ENCODE measurements at regions not wholly inside any gene's neighbourhood (a gene's known extent, or its start where the extent isn't known, plus 50 kb on each side); places are given as distances from the start of the nearest gene placed in this dataset.
"Not testable (repeated sequence)": the region's sequence is repeated elsewhere in the genome, so short reads cannot be mapped to it uniquely, and the experiment has no call there.

GRCh38 chr2:84373391-84373790 is 85.7 kb downstream of the SUCLG1 start:
- DNase-seq (ENCODE audit: low spot score): no peak

GRCh38 chr2:84362541-84362940 is 96.5 kb downstream of the SUCLG1 start:
- no peak for DNase-seq (ENCODE audit: low spot score)

GRCh38 chr2:84338069-84338468 is 121.0 kb downstream of the SUCLG1 start:
- DNase-seq (ENCODE audit: low spot score): no peak

GRCh38 chr2:84327645-84328249 is 131.3 kb downstream of the SUCLG1 start:
- DNase-seq (ENCODE audit: low spot score): no peak

- DNase-seq (ENCODE audit: low spot score): no peak
Observed at GRCh38 chr2:84326831-84327432, 132.1 kb downstream of the SUCLG1 start.

GRCh38 chr2:84323890-84324289 is 135.2 kb downstream of the SUCLG1 start:
- DNase-seq (ENCODE audit: low spot score): no peak

- DNase-seq (ENCODE audit: low spot score): no peak
Observed at GRCh38 chr2:84320940-84321339, 138.1 kb downstream of the SUCLG1 start.

GRCh38 chr2:84319581-84319980 is 139.5 kb downstream of the SUCLG1 start:
- no peak for DNase-seq (ENCODE audit: low spot score)

GRCh38 chr2:84317135-84317534 is 141.9 kb downstream of the SUCLG1 start:
- no peak for DNase-seq (ENCODE audit: low spot score)

- peak; percentile 73 for DNase-seq (ENCODE audit: low spot score)
Observed at GRCh38 chr2:84314901-84315330, 144.2 kb downstream of the SUCLG1 start.

- no peak for DNase-seq (ENCODE audit: low spot score)
Observed at GRCh38 chr2:84314250-84314649, 144.8 kb downstream of the SUCLG1 start.

- DNase-seq (ENCODE audit: low spot score): no peak
Observed at GRCh38 chr2:84309281-84309680, 149.8 kb downstream of the SUCLG1 start.

GRCh38 chr2:84306361-84306760 is 152.7 kb downstream of the SUCLG1 start:
- no peak for DNase-seq (ENCODE audit: low spot score)

GRCh38 chr2:84302513-84303412 is 156.3 kb downstream of the SUCLG1 start:
- DNase-seq (ENCODE audit: low spot score): no peak

- DNase-seq (ENCODE audit: low spot score): no peak
Observed at GRCh38 chr2:84301717-84302116, 157.4 kb downstream of the SUCLG1 start.

GRCh38 chr2:84300696-84301029 is 158.4 kb downstream of the SUCLG1 start:
- no peak for DNase-seq (ENCODE audit: low spot score)

- DNase-seq (ENCODE audit: low spot score): not testable (repeated sequence)
Observed at GRCh38 chr2:84300001-84300695, 158.9 kb downstream of the SUCLG1 start.

GRCh38 chr2:84299211-84299775 is 159.8 kb downstream of the SUCLG1 start:
- no peak for DNase-seq (ENCODE audit: low spot score)

GRCh38 chr2:84297155-84297554 is 161.9 kb downstream of the SUCLG1 start:
- no peak for DNase-seq (ENCODE audit: low spot score)

GRCh38 chr2:84293791-84294380 is 165.2 kb downstream of the SUCLG1 start:
- no peak for DNase-seq (ENCODE audit: low spot score)

- DNase-seq (ENCODE audit: low spot score): no peak
Observed at GRCh38 chr2:84292545-84292944, 166.5 kb downstream of the SUCLG1 start.

- no peak for DNase-seq (ENCODE audit: low spot score)
Observed at GRCh38 chr2:84290537-84290936, 168.5 kb downstream of the SUCLG1 start.

Data from left forelimb (tissue), 1 donor.